GM12874 (cell line): ENCODE measurements at regions not wholly inside any gene's neighbourhood (a gene's known extent, or its start where the extent isn't known, plus 50 kb on each side); places are given as distances from the start of the nearest gene placed in this dataset.
A peak's percentile ranks its signal among the peaks of the same experiment; 100 is the strongest.

Source experiments
- CTCF ChIP-seq: IDR thresholded peaks from 2 replicates; pipeline ENCODE4 v1.5.1; 2011; ENCODE audit warnings: low read depth, mild to moderate bottlenecking, control low read depth, low read length, moderate library complexity; ENCODE audit not compliant: insufficient read depth

GRCh38 chrX:94041881-94042280 lies 367.9 kb downstream of the FAM133A start:
- no peak for TF ChIP-seq CTCF

DNA sequence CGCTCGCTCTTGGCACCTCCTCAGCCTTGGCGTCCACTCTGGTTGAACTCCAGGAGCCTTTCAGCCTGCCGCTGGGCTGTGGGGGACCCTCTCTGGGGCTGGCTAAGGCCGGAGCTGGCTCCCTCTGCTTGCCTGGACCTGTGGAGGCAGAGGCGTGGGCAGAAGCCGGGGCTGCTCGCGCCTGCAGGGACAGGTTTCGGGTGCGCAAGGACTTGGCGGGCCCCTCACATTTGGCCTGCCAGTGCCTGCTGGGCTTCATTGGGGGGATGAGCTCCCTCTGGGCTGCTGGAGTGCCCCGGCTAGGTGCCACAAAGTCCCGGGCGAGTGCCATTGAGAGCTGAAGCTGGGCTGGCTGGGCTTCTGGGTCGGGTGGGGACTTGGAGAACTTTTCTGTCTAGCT lies 371.7 kb downstream of the FAM133A start:
- TF ChIP-seq CTCF = no peak

DNA sequence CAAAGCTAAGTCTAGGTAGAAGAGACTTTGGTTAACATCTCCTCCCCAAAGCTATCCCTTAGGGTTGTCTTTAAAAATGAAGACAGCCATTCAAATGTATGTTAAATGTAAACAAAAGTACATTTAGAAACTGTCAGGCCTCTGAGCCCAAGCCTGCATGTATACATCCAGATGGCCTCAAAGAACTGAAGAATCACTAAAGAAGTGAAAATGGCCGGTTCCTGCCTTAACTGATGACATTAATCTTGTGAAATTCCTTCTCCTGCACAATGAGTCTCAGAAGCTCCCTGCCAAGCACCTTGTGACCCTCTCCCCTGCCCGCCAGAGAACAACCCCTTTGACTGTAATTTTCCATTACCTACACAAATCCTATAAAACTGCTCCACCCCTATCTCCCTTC lies 377.9 kb downstream of the FAM133A start:
- no peak for TF ChIP-seq CTCF

DNA sequence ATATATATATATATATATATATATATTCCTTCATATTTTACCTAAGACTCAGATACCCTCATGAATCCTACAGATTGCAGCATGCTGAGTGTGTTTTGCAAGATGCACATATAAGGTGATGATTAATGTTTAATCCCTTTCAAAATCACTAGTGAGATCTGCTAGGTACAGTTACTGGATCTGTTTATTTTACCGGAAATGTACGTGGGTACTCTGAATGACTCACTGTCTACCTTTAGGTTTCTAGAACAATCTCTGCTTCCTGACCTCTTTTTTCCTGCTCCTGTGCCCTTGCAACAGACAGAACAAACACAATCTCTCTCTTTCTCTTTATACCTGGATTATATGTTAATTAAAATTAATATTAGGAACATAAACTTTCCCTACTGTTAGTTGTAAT lies 379.6 kb downstream of the FAM133A start:
- no peak for TF ChIP-seq CTCF

DNA sequence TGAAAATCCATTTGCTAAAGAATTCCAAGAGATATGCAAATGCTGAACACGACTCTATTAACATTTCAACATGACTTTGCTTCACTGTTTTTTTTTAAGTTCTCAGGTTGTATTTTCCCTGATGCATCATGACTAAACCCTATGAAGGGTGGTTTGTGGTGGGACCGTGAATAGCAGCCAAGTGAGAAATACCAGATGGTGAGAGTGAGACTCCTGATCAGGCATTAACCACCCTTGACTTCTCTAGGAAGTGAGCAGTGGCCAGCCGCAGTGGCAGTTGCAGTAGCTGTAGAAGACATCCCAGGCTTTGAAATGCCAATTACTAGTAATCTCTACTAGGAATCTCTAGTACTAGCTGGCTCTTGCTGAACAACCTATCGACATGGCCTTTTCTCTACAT lies 383.4 kb downstream of the FAM133A start:
- TF ChIP-seq CTCF = no peak

DNA sequence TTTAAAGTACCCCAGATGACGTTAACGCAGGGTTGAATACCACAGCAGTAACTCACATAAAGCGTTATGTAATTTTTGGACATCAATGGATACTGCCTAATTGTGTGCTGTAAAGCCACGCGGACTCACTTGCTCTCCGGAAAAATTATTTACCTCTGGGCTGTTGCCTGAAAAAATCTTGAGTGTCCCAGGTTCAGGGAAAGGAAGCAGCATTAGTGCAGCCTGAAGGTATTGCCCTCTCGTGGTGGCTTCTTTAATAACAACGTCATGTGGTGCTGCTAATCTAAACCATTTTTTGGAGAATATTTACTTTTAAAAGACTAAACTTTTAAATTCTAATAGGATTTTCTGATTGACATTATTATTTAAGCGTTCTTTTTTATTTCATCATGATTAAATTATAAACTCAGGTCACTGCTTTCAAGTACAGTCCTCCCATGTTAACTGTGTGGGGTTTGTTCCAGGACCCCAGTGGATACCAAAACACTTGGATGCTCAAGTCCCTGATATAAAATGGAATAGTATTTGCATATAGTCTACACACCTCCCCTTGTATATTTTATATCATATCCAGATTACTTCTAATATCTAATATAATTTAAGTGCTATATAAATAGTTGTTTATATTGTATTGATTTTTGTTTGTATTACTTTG lies 384.8 kb downstream of the FAM133A start:
- TF ChIP-seq CTCF = 0 out of 2 replicates have a peak, but pooled peaks have one; percentile 15

DNA sequence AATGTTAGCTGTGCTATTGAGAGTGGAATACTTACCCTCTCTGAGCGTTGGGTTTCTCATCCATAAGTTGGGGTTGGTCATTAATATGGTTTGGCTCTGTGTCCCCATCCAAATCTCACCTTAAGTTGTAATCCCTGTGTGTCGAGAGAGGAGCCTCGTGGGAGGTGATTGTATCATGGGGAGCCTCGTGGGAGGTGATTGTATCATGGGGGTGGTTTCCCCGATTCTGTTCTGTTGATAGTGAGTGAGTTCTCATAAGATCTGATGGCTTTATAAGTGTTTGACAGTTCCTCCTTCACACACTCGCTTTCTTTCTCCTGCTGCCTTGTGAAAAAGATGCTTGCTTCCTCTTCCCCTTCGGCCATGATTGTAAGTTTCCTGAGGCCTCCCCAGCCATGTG lies 391.1 kb downstream of the FAM133A start:
- TF ChIP-seq CTCF = no peak

DNA sequence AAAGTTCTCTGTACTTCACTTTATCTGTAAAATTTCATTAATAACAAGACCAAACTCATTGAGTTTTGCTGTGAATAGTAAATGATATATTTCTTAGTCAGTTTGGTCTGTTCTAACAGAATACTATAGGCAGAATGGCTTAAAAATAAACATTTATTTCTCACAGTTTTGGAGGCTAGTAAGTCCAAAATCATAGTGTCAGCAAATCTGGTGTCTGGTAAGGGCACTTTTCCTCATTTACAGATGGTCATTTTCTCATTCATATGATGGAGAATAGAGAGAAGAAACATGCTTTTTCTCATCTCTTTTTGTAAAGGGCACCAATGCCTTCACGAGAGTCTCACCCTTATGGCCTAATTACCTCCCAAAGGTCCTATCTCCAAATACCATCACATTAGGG lies 415.1 kb downstream of the FAM133A start:
- no peak for TF ChIP-seq CTCF
